GM19099 (cell line): ENCODE measurements at regions not wholly inside any gene's neighbourhood (a gene's known extent, or its start where the extent isn't known, plus 50 kb on each side); places are given as distances from the start of the nearest gene placed in this dataset.

Experiments used
- POLR2A ChIP-seq: IDR thresholded peaks from 3 replicates; pipeline ENCODE4 v1.6.1; 2011; ENCODE audit warnings: low read depth; ENCODE audit not compliant: insufficient read length; ENCODE audit errors: extremely low read depth

DNA sequence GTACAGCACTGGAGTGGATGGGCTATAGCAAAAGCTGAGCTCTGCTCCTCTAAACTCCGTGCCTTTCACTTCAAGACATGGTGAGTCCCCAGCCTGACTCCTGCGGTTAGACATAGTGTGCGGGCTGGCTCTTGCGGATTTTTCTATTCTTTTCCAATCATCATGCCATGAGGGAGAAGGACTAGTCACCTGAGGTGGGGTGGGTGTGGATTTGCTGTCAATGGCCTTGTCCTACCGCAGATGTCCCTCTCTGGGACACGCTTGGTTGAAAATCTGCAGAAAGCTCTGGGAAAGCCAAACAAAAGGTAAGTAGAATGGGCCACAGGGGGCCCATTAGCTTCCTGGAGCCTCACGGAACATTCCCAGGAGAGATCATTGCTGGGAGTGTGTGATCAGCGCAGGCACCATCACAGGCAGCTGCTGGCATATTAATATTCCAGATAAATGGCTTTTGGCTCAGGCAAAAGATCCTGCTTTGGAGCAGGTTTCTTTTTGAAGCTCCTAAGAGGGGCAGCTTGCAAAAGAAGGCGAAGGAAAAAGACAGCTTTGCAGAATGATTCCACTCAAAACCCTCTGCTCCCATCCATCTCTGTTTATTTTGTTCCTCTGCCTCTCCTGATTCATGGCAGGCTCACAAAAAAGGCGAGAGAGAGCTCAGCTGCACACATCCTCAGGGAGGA lies 509.0 kb upstream of the ZMIZ1 start:
- no peak for TF ChIP-seq POLR2A

DNA sequence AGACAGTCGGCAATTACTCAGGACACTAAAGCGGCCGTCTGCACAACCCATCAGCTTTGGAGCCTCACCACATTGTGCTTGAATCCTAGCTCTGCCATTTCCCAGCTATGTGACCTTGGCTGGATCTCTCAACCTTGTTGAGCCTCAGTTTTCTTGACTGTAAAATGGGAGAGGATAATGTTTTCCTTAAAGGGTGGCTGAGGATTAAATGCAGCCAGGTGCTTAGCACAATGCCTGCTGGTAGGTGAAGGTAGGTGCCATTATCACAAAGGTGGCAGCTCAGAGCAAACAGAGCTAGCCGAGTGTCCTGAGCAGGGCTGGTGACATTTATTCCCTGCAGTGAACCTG lies 508.5 kb upstream of the ZMIZ1 start:
- no peak for TF ChIP-seq POLR2A

DNA sequence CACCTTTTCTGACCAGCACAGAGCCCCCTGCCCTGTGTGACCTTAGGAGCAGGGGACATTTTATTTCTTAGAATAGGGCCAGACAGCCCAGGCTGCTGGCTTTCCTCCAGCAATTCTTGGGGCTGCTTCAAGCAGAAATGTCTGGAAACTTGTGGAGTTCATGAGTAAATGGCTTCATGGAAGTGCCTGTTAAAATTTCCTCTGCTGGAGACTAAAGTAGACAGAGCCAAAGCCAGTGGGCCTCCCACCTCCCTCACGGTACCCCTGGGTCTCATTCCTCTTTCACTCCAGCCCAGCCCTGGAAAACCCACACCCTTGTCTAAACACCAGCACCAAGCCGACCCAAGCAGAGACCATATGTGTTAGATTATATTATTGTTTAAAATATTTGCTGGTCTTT lies 505.5 kb upstream of the ZMIZ1 start:
- TF ChIP-seq POLR2A = no peak

DNA sequence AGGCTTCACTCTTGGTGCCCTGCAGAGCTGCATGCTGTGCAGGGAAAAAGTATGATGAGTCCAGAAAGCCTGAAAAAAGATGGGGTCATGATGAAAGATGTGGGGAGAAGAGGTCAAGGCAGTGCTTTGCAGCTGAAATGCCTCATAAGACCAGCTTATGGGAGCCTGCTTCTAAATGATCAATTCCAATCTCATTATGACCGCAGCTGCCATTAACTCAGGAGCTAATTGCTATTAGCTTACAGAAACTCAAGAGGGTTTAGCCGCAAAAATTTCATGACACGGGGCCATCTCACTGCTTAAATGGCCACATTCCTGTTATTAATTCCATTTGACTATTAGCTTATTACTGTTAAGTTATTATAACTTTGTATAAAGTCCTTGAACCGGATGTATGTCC lies 502.9 kb upstream of the ZMIZ1 start:
- no peak for TF ChIP-seq POLR2A

DNA sequence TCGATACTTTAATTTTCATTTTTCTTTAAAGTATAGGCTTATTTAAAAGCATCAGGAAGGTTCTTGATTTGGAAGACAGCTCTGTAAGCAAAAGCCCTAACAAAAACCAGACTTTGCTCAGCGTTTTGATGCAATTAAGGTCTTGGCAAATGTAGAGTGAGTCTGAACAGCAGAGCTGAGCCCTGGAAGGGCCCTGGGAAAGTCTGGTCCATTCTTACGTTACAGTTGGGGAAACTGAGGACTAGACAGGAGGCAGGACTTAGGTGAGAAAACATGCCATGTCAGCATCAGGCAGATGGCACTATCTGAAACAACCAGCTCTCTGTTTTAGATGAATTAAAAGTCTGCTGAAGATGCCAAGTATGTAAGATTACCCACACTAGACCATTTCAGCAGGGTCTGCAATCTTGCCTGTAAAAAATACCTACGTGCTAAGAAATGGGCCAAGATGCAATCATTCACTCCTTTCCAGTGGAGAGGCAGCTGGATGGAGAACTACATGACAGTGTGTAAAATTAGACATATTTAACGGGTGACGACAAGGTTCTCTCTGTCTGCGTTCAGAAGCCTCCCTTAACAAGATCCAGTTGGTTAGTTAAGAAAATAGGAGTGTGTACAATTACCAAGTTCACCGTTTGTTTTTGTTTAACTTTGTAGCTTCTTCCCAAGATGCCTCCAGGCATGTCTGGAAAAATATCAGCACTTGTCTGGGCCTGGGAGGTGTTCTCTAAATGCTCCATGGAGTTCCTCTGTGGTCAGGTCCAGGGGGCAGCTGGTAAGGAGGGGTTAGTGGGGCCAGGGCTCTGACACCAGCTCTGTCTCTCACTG lies 502.3 kb upstream of the ZMIZ1 start:
- no peak for TF ChIP-seq POLR2A

DNA sequence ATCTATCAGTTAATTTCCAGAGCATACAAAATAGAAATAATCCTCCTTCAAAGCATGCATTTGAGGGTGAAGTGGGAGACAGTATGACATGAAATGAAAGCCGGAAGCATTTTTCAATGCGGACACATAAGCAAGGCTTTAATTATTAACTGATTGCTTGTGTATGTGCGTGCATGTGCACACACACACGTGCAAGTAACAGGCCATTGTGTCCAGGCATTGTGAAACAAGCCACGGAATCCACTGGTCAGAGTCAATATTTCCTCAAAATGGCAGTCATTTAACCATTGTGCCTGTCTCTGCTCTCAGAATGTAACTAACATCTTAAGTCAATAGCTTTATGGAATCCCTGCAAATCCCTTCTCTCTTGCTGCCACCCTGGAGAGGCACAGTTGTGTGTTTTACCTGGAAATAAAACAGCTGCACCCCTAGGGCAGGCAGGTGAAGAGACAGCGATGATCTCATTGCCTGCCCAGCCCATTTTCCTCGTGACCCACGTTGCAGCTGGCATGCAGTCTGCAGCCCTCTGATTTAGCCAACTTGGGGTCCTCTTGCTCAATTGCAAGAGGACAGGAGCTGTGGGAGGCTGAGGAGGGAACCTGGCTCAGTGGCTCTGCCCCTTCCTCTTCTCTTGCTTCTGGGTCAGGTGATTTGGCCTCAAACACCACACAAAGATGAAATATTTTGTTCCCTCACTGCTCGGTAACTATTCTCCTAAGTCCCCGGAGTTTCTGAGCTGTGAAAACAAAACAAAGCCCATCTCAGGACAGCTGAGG lies 500.9 kb upstream of the ZMIZ1 start:
- TF ChIP-seq POLR2A = no peak

DNA sequence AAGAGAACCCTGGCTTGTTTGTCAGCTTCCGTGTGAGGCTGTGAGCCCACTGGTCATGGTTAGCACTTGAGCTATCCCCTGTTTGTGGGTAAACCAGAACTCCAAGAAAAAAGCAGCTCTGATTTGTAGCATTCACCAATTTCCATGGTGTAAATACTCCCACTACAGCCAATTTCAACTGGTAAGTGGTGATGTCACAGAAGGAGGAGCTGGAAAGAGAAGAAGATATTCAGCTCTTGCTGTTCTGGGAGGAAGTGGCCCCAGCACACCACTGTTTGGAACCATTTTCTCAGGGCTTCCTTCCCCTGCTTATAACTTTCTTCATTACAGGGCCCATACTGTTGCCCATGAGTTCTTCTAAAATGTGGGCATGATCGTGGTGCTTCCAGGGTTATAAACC lies 500.1 kb upstream of the ZMIZ1 start:
- no peak for TF ChIP-seq POLR2A

DNA sequence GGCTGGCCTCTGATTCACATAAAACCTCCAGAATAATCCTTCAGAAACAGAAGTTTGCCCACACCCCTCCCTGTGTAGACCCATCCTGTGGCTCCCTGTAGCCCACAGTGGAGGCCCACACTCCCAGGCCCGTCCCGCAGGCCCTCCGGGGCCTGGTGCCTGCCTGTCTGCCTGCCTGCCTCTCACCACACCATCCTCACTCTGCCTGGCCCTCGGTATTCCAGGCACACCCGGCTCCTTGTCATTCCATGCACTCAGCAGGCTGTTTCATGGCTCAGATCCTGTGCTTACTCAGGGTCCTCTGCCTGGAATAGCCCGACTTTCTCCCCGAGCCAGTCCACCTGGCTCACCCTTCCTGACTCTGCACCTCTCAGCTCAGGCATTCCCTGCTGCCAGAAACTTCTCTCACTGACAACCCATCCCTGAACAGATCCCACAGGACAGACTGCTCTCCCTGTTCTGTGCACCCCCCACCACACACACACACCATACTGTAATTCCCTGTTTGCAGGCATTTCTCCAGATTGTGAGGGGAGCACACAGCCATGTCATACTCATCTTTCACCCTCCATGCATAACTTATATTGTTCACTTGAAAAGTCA lies 498.0 kb upstream of the ZMIZ1 start:
- TF ChIP-seq POLR2A = no peak

DNA sequence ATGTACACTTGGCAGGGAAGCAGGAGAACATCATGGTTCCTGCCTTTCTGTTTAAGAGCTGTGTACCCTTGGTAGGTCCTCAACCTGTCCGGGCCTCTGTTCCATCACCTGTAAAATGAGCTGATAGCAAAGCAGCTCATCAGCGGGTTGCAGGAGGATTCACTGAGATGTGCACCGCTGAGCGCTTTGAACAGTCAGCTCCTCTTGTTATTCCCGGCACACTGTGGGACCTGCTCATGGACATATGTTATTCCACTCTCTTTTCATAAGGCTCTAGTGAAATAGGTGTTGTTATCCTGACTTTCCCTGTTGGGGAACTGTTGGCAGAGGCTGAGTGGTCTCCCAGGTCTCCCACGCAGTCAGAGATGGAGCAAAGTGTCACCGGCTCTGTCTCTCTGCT lies 497.5 kb upstream of the ZMIZ1 start:
- no peak for TF ChIP-seq POLR2A

DNA sequence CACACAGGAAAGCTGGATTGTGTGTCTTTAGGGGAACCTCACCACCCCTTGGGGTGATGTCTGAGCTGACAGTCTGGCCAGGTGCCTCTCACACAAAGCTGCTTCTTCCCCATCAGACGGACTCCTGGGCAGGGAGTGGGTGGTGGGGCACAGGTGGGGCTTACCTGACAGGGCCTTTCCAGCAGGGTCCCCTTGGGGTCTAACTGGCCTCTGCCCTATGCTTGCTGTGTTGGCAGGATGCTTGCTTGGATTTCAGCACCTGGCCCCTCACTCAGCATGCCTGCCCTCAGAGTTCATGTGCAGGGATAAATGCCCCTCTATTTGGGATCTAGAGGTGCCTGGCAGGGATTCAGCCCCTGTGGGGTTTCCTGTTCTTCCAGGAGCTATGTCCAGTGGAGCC lies 496.9 kb upstream of the ZMIZ1 start:
- TF ChIP-seq POLR2A = no peak

DNA sequence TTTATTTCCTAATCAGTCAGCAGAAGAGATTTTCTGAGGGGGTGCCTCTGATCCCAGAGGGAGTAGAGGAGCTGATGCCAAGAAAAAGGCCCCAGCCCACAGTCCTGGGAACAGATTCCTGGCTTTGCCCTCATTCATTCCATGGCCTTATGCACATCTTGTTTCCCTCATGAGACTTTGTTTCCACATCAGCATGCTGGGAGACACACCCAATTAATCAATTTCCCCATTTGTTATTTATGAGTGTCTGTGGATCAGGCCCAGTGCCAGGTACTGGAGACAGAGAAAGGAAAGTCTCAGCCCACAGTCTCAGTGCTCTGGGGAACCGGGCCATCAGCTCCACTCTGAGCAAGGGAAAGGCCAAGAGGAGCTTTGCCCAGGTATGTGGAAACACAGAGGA lies 496.2 kb upstream of the ZMIZ1 start:
- no peak for TF ChIP-seq POLR2A

DNA sequence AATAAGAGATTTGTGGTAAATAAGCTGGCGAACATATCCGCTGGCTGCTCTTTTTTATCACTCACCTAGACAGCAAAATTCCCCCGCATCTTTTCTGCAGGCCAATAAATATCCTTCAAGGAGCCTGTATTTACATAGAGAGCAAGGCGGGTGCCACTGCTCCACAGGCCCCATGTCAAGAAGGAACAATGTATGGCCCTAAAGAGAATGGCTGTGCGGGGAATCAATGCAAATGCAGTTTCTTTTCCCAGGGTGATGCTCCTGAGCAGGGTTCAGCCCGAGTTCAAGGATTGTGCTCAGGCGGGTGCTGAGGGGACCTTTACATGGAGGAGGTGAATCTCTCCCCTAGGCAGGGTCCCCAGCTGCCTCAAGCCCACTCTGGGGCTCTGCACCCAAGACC lies 494.2 kb upstream of the ZMIZ1 start:
- TF ChIP-seq POLR2A = no peak

DNA sequence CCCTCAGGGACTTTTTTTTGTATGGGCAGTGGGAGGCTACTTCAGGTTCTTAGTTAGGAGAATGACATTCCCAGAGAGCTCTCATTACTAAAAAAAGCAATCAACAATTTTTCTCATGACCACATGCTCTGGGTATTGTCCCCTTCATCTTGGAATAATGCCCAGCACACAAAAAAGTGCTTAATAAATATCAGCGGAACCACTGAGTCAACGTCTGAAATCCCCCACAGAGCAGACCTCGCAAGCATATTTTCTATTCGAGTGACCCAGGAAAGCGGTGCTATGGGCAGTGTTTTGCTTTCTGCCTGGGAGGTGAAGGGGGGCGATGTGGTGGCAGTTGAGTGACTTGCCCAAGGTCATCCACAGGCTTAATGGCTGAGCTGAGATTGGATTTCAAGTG lies 493.4 kb upstream of the ZMIZ1 start:
- TF ChIP-seq POLR2A = no peak

DNA sequence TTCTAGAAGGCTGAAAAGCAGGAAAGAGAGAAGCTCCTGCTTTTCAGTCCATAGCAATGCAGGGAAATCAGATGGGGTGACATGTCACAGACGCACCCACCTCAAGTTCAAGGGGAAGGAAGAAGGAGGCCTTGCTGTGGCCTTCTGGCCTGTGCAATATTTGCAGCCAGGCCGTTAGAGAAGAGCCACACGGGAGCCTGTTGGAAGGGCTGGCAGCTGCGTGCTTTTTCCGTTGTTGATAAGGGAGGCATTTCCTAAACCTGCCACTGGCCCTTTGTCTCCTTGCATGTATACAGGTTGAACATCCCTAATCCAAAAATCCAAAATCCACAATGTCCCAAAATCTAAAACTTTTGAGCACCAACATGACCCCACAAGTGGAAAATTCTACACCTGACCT lies 492.5 kb upstream of the ZMIZ1 start:
- no peak for TF ChIP-seq POLR2A

DNA sequence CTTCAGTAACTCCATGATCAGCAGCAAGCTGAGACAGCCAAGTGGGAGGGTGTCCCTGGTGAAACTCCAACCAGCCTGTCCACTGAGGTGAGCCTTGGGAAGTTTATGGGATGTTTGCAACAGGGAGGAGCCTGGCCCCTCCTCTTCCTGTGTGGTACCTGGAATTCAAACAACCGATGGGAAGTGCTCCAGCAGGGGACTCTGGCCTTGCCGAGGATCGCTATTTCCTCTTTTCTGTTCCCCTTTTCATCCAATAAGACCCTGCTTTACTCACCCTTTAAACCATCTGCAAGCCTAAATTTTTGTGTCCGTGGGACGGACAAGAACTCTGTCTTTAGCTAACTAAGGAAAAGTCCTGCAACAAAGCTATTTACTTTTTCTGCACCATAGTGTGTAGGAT lies 491.1 kb upstream of the ZMIZ1 start:
- TF ChIP-seq POLR2A = no peak
